T-cell (primary cell): ENCODE measurements at regions not wholly inside any gene's neighbourhood (a gene's known extent, or its start where the extent isn't known, plus 50 kb on each side); places are given as distances from the start of the nearest gene placed in this dataset.

Experiments used
- ATAC-seq, 4 experiments: fragments of 200-7000 bp in 3 of 4; fragments of 150-1000 bp in 1 of 4; cut with Tn5 transposase; replicated peaks in 1 of 4; 1 replicate in 3 of 4; 2 replicates in 1 of 4; pipeline ENCODE4 v1.10.0; 2021; ENCODE audit warnings: moderate library complexity in 3 of 4, mild to moderate bottlenecking in 2 of 4, moderate number of reproducible peaks in 1 of 4
- CTCF ChIA-PET, 2 donors: fragments of 300-600 bp; sonication (Branson Sonifier 250); formaldehyde crosslinking; loops; one replicate each; lab custom pipeline; 2022; ENCODE audit warnings: antibody characterized with exemption in 2 of 2; lab: Charles Lee
- POLR2A ChIA-PET, 2 donors: fragments of 300-600 bp; sonication (Branson Sonifier 250); formaldehyde crosslinking; loops; one replicate each; lab custom pipeline; 2022; ENCODE audit warnings: antibody characterized with exemption in 2 of 2; lab: Charles Lee
- DNase-seq, 35 experiments: peaks; one replicate each; pipeline versions ENCODE4 v3.0.0 to v3.0.0-alpha.2; 2013 to 2023
- H3K27ac ChIP-seq: one replicate; pipeline ENCODE4 v1.5.1; 2013; ENCODE audit warnings: low read length
- H3K27me3 ChIP-seq, 2 experiments: replicated peaks in 1 of 2; 1 replicate in 1 of 2; 2 replicates in 1 of 2; pipeline versions ENCODE4 v1.6.1 to v1.7.0; 2013; ENCODE audit warnings: low read length in 1 of 2, mixed read lengths in 1 of 2; ENCODE audit not compliant: control insufficient read depth in 2 of 2, insufficient read depth in 2 of 2; ENCODE audit errors: extremely low read depth in 1 of 2
- H3K36me3 ChIP-seq, 2 donors: 1 replicate in 1 of 2; 2 replicates in 1 of 2; pipeline versions ENCODE4 v1.6.1 to v1.7.0; 2013; ENCODE audit warnings: low read length in 1 of 2; ENCODE audit not compliant: control insufficient read depth in 2 of 2, insufficient read depth in 1 of 2; ENCODE audit errors: extremely low read depth in 1 of 2
- H3K4me1 ChIP-seq, 2 experiments: 1 replicate in 1 of 2; 2 replicates in 1 of 2; pipeline versions ENCODE4 v1.6.1 to v1.7.0; 2013; ENCODE audit warnings: low read length in 2 of 2, mixed read lengths in 1 of 2; ENCODE audit not compliant: insufficient read depth in 2 of 2, control insufficient read depth in 1 of 2; ENCODE audit errors: extremely low read depth in 1 of 2
- H3K4me3 ChIP-seq, 2 donors: 1 replicate in 1 of 2; 2 replicates in 1 of 2; pipeline versions ENCODE4 v1.5.1 to v1.7.0; 2013; ENCODE audit warnings: mild to moderate bottlenecking in 2 of 2, low read length in 1 of 2, moderate library complexity in 1 of 2; ENCODE audit not compliant: control insufficient read depth in 1 of 2; ENCODE audit errors: extremely low read depth in 1 of 2
- H3K9me3 ChIP-seq: 2 replicates; pipeline ENCODE4 v1.7.0; 2013
- H3K27ac Mint-ChIP-seq, 2 donors: one replicate each; pipeline ENCODE4 v1.8.0; 2020 to 2021; ENCODE audit warnings: mild to moderate bottlenecking in 2 of 2, mixed read lengths in 2 of 2
- H3K27me3 Mint-ChIP-seq, 2 donors: one replicate each; pipeline ENCODE4 v1.8.0; 2021 to 2022; ENCODE audit warnings: mixed read lengths in 2 of 2
- H3K36me3 Mint-ChIP-seq: one replicate; pipeline ENCODE4 v1.8.0; 2021; ENCODE audit warnings: mixed read lengths
- H3K4me1 Mint-ChIP-seq, 3 donors: one replicate each; pipeline ENCODE4 v1.8.0; 2020 to 2022; ENCODE audit warnings: mixed read lengths in 3 of 3, mild to moderate bottlenecking in 1 of 3
- H3K4me3 Mint-ChIP-seq, 3 donors: one replicate each; pipeline ENCODE4 v1.8.0; 2020 to 2022; ENCODE audit warnings: mild to moderate bottlenecking in 3 of 3, mixed read lengths in 3 of 3, moderate library complexity in 3 of 3
- H3K9me3 Mint-ChIP-seq, 3 donors: one replicate each; pipeline ENCODE4 v1.8.0; 2020 to 2022; ENCODE audit warnings: mixed read lengths in 3 of 3
- WGBS: methylation state at CpG from one replicate; pipeline ENCODE4 v1.1.5; 2013; ENCODE audit warnings: missing lambda C conversion rate; ENCODE audit not compliant: insufficient coverage; 5-methylcytosine and 5-hydroxymethylcytosine counted together

DNA sequence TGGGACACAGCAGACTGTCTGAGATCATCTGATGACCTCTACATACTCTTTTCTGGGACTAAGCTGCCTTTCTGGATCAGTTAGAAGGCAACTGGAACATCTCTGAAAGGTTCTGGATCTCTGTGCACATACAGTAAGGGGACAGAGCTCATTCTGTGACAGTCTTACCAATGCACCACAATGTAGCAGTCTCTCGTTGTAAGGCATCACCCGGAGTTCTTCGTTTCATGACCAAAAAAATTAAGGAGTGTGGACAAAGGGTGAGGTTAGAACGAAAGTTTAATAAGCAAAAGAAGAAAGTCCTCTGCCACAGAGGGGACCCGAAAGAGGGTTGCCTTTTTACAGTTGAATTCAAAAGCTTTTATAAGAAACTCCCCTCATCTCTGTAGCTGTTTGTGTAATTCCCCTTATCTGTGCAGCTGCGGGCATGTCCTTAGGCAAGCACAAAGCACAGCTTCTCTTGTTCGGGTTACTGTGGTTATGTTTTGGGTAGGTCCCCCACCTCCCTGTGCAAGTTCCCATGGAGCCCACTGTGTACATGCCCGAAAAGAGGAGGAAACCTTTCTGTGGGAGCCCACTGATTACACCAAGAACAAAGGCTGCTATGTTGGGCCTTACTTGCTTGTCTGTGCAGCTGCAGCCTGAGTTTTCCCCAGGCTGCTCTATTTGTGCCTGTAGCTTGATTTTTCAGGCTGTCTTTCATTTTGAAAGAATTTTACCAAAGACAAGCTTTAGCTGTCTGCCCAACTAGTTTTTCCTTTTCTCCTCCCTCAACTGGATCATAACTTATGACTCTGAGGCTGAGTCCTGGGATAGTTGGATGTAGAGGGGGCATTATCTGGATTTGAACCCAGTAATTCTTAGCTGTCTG, 53.1 kb upstream of the CACNA1E start:
- no peak overlapping the region for H3K27ac ChIP-seq
- peaks cover 31 to 35% of the 10 kb centered on the region in 2 donors for H3K27me3 Mint-ChIP-seq
- POLR2A ChIA-PET: no interaction called here

More for the DNA sequence above, 53.1 kb upstream of the CACNA1E start:
- ATAC-seq (peak in 1 of 4 experiments; percentile 82), DNase-seq (peak in 1 of 35 experiments; percentile 8)
- H3K27ac Mint-ChIP-seq: no peak overlapping the region
- no CpG with 5 or more reads among the region's 8 CpGs for WGBS
- H3K4me1 Mint-ChIP-seq: peaks cover 0 to 2% (median 1%) of the 10 kb centered on the region in 3 donors
- H3K4me1 ChIP-seq: peaks cover 0 to 3% of the 10 kb centered on the region in 2 experiments
- no peaks in the 10 kb centered on the region for H3K9me3 ChIP-seq
- no peak overlapping the region for H3K4me3 Mint-ChIP-seq
- H3K36me3 Mint-ChIP-seq: no peaks in the 10 kb centered on the region
- H3K4me3 ChIP-seq: no peak overlapping the region
- no peaks in the 10 kb centered on the region for H3K9me3 Mint-ChIP-seq
- H3K36me3 ChIP-seq: no peaks in the 10 kb centered on the region
- CTCF ChIA-PET: interaction anchor here (0.6 to 2.1 kb wide), 4 partner anchors 239 to 541 kb away, joined by 4 to 8 read pairs (median 5); no protein-coding TSS in a partner anchor
- peaks cover 0 to 34% of the 10 kb centered on the region in 2 experiments for H3K27me3 ChIP-seq
